ENCODE measurements at regions not wholly inside any gene's neighbourhood (a gene's known extent, or its start where the extent isn't known, plus 50 kb on each side); places are given as distances from the start of the nearest gene placed in this dataset.

- no peak for TF ChIP-seq POLR2A (IDR thresholded peaks at IDR 0.05)
- no peak for TF ChIP-seq CTCF (IDR thresholded peaks at IDR 0.05)
- TF ChIP-seq POLR2AphosphoS5 (IDR thresholded peaks at IDR 0.05), result no peak
Measured at GRCh38 chr1:234836776-234837357, 226.9 kb upstream of the IRF2BP2 start.

All from transverse colon (tissue), 4 donors.